IMR-90 (cell line): ENCODE measurements at regions not wholly inside any gene's neighbourhood (a gene's known extent, or its start where the extent isn't known, plus 50 kb on each side); places are given as distances from the start of the nearest gene placed in this dataset.
"Not testable (repeated sequence)": the region's sequence is repeated elsewhere in the genome, so short reads cannot be mapped to it uniquely, and the experiment has no call there.

Source experiments
- BHLHE40 ChIP-seq: fragments of 150-350 bp; IDR thresholded peaks from 2 replicates; pipeline ENCODE4 v1.6.1; 2016; ENCODE audit warnings: mild to moderate bottlenecking, low read depth, low read length
- FOS ChIP-seq: fragments of 150-350 bp; IDR thresholded peaks from 2 replicates; pipeline ENCODE4 v1.6.1; 2016; ENCODE audit warnings: low read depth, low read length
- MXI1 ChIP-seq: IDR thresholded peaks from 2 replicates; pipeline ENCODE4 v1.6.1; 2012; ENCODE audit warnings: low read depth, mild to moderate bottlenecking, low read length, moderate library complexity, borderline replicate concordance
- NFE2L2 ChIP-seq: fragments of 150-350 bp; IDR thresholded peaks from 2 replicates; pipeline ENCODE4 v1.6.1; 2016; ENCODE audit warnings: low read depth, mild to moderate bottlenecking, low read length
- POLR2A ChIP-seq: IDR thresholded peaks from 2 replicates; pipeline ENCODE4 v1.6.1; 2012; ENCODE audit warnings: mild to moderate bottlenecking, low read depth, low read length
- TF ChIP-seq, protein P1 (sequence below): conservative IDR thresholded peaks from 2 replicates; pipeline ENCODE4 v1.5.1; 2012; ENCODE audit warnings: mild to moderate bottlenecking, low read depth, low read length, improper control_type of control experiment
- TF ChIP-seq, protein P2 (sequence below): fragments of 150-350 bp; IDR thresholded peaks from 2 replicates; pipeline ENCODE4 v1.6.1; 2016; ENCODE audit warnings: low read depth, mild to moderate bottlenecking, low read length, moderate library complexity, borderline replicate concordance
- TF ChIP-seq, protein P3 (sequence below): fragments of 150-350 bp; IDR thresholded peaks from 2 replicates; pipeline ENCODE4 v1.6.1; 2017; ENCODE audit warnings: mild to moderate bottlenecking, antibody characterized with exemption, low read length, low read depth

DNA sequence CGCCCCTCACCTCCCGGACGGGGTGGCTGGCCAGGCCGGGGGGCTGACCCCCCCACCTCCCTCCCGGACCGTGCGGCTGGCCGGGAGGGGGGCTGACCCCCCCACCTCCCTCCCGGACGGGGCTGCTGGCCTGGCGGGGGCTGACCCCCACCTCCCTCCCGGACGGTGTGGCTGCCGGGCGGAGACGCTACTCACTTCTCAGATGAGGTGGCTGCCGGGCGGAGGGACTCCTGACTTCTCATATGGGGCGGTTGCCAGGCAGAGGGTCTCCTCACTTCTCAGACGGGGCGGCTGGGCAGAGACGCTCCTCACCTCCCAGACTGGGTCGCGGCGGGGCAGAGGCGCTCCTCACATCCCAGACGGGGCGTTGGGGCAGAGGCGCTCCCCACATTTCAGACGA, 381.7 kb upstream of the ISX start:
- TF ChIP-seq, protein P1, sequence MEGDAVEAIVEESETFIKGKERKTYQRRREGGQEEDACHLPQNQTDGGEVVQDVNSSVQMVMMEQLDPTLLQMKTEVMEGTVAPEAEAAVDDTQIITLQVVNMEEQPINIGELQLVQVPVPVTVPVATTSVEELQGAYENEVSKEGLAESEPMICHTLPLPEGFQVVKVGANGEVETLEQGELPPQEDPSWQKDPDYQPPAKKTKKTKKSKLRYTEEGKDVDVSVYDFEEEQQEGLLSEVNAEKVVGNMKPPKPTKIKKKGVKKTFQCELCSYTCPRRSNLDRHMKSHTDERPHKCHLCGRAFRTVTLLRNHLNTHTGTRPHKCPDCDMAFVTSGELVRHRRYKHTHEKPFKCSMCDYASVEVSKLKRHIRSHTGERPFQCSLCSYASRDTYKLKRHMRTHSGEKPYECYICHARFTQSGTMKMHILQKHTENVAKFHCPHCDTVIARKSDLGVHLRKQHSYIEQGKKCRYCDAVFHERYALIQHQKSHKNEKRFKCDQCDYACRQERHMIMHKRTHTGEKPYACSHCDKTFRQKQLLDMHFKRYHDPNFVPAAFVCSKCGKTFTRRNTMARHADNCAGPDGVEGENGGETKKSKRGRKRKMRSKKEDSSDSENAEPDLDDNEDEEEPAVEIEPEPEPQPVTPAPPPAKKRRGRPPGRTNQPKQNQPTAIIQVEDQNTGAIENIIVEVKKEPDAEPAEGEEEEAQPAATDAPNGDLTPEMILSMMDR: not testable (repeated sequence)
- TF ChIP-seq FOS, POLR2A, NFE2L2, BHLHE40, MXI1: not testable (repeated sequence)
- TF ChIP-seq, protein P2, sequence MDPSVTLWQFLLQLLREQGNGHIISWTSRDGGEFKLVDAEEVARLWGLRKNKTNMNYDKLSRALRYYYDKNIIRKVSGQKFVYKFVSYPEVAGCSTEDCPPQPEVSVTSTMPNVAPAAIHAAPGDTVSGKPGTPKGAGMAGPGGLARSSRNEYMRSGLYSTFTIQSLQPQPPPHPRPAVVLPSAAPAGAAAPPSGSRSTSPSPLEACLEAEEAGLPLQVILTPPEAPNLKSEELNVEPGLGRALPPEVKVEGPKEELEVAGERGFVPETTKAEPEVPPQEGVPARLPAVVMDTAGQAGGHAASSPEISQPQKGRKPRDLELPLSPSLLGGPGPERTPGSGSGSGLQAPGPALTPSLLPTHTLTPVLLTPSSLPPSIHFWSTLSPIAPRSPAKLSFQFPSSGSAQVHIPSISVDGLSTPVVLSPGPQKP: not testable (repeated sequence)
- TF ChIP-seq, protein P3, sequence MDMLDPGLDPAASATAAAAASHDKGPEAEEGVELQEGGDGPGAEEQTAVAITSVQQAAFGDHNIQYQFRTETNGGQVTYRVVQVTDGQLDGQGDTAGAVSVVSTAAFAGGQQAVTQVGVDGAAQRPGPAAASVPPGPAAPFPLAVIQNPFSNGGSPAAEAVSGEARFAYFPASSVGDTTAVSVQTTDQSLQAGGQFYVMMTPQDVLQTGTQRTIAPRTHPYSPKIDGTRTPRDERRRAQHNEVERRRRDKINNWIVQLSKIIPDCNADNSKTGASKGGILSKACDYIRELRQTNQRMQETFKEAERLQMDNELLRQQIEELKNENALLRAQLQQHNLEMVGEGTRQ: not testable (repeated sequence)
